HG03175 (cell line): ENCODE measurements at regions not wholly inside any gene's neighbourhood (a gene's known extent, or its start where the extent isn't known, plus 50 kb on each side); places are given as distances from the start of the nearest gene placed in this dataset.
"Not testable (repeated sequence)": the region's sequence is repeated elsewhere in the genome, so short reads cannot be mapped to it uniquely, and the experiment has no call there.

Experiments
- ATAC-seq: cut with Tn5 transposase; IDR thresholded peaks from one replicate; pipeline ENCODE4 v1.9.1; 2021; ENCODE audit warnings: mild to moderate bottlenecking, moderate library complexity; ENCODE audit not compliant: unreplicated experiment

GRCh38 chr7:68409851-68410250 is 1188.4 kb upstream of the AUTS2 start:
- no peak for ATAC-seq

- not testable (repeated sequence) for ATAC-seq
Measured at GRCh38 chr7:68410693-68411092, 1187.6 kb upstream of the AUTS2 start.

DNA sequence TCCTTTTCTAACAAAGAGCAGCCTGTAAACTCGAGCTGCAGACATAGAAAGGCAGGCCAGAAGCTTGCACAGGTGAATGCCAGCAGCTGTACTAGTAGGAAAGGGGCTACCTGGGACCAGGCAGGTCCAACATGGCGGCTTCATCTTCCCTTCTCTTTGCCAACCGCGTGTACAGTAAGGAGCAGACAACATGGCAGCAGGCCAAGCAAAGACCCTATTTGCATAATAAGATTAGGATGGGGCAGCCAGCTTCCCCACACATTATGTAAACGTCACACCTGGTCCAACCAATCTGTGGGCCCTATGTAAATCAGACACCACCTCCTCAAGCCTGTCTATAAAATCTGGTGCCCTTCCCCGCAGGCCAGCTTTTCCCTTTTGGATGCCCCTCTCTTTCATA is 1186.5 kb upstream of the AUTS2 start:
- ATAC-seq: no peak

GRCh38 chr7:68414631-68415425 is 1183.4 kb upstream of the AUTS2 start:
- no peak for ATAC-seq

DNA sequence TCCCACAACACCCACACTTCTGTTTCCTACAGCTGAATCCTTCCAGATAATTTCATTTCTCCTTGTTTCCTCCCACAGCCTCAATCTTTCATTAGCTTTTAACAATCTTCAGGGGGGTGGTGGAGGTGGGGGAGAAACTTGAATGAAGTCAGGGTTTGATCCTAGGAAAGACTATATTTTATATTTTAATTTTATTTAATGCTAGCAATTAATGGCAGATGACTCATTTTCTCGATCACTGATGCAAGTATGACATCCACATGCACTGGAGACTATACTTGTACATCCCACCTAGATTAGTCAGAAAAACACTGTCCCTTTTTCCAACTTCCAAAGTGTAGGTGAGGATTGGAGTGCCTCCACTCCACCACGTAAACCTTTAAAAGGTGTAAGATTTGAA is 1181.3 kb upstream of the AUTS2 start:
- no peak for ATAC-seq

DNA sequence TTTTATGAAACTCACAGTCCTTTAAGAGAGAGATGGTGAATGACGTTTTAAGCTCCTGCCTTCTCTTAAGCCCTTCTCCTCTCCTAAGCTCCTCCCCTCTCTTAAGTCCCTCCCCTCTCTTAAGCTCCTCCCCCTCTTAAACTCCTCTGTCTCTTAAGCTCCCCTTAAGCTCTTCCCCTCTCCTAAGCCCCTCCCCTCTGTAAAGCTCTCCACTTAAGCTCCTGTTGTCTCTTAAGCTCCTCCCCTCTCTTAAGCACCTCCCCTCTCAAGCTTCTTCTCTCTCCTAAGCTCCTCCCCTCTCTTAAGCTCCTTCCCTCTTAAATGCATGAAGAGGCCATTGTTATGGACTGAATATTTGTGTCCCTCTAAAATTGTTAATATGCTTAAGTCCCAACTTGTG is 1180.6 kb upstream of the AUTS2 start:
- no peak for ATAC-seq

GRCh38 chr7:68420342-68421192 is 1177.7 kb upstream of the AUTS2 start:
- ATAC-seq: no peak

GRCh38 chr7:68421712-68422111 is 1176.6 kb upstream of the AUTS2 start:
- no peak for ATAC-seq

GRCh38 chr7:68422281-68422680 is 1176.0 kb upstream of the AUTS2 start:
- no peak for ATAC-seq

DNA sequence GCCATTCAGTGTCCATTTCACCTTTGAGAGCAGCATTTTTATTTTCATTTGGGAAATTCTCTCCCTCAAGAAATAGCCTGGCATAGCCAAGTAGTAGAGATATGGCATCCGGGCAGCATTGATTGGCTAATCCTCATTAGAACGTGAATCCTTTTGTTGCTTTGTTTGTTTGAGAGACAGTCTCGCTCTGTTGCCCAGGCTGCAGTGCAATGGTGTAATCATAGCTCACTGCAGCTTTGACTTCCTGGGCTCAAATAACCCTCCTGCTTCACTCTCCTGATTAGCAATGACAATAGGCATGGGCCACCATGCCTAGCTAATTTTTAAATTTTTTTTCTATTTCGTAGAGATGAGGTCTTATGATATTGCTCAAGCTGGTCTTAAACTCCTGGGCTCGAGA is 1174.9 kb upstream of the AUTS2 start:
- ATAC-seq: no peak

DNA sequence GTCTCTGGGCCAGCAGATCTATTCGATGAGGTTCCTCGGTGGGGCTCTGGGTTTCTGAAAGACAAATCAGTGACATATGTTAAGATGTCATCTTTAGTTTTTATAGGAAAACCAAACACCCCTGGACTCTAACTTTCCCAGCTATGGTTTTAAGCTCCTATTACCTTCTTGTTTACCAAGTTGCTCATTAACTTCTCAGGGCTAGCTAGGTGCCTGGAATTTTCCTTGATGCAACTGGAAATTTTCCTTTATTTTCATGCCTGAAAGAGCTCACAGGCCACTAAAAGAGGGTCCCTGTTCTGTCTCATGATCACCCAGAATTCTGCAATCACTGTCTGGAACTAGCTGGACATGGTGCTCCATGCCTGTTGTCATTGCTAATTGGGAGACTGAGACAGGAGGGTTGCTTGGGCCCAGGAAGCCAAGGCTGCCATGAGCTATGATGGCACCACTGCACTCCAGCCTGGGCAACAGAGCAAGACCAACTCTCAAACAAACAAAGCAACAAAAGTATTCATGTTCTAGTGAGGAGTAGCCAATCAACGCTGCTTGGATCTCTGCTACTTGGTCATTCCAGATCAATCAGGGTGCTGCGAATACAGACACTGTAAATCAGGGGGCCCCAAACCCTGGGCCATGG is 1173.5 kb upstream of the AUTS2 start:
- ATAC-seq: no peak

DNA sequence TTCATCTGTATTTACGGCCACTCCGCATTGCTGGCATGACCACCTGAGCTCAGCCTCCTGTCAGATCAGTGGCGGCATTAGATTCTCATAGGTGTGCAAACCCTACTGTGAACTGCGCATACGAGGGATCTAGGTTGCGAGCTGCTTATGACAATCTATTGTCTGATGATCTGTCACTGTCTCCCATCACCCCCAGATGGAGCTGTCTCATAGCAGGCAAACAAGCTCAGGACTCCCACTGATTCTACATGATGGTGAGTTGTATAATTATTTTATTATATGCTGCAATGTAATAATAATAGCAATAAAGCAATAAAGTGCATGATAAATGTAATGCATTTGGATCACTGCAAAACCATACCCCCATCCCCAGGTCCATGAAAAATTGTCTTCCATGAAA is 1172.9 kb upstream of the AUTS2 start:
- no peak for ATAC-seq

GRCh38 chr7:68429411-68430117 is 1168.7 kb upstream of the AUTS2 start:
- ATAC-seq: no peak

- ATAC-seq: no peak
Measured at GRCh38 chr7:68432585-68432984, 1165.7 kb upstream of the AUTS2 start.

GRCh38 chr7:68433462-68434070 is 1164.7 kb upstream of the AUTS2 start:
- no peak for ATAC-seq

GRCh38 chr7:68434857-68435256 is 1163.4 kb upstream of the AUTS2 start:
- ATAC-seq: no peak

- no peak for ATAC-seq
Measured at GRCh38 chr7:68438016-68438415, 1160.3 kb upstream of the AUTS2 start.

- ATAC-seq: no peak
Measured at GRCh38 chr7:68438811-68439210, 1159.5 kb upstream of the AUTS2 start.

- no peak for ATAC-seq
Measured at GRCh38 chr7:68439897-68440296, 1158.4 kb upstream of the AUTS2 start.

GRCh38 chr7:68440866-68441265 is 1157.4 kb upstream of the AUTS2 start:
- no peak for ATAC-seq

- ATAC-seq: no peak
Measured at GRCh38 chr7:68441645-68442044, 1156.6 kb upstream of the AUTS2 start.
